AG20443 (cell line): ENCODE measurements at regions not wholly inside any gene's neighbourhood (a gene's known extent, or its start where the extent isn't known, plus 50 kb on each side); places are given as distances from the start of the nearest gene placed in this dataset.

Experiments
- DNase-seq: peaks from one replicate; pipeline ENCODE4 v3.0.0; 2012; ENCODE audit warnings: low spot score, mixed read lengths

DNA sequence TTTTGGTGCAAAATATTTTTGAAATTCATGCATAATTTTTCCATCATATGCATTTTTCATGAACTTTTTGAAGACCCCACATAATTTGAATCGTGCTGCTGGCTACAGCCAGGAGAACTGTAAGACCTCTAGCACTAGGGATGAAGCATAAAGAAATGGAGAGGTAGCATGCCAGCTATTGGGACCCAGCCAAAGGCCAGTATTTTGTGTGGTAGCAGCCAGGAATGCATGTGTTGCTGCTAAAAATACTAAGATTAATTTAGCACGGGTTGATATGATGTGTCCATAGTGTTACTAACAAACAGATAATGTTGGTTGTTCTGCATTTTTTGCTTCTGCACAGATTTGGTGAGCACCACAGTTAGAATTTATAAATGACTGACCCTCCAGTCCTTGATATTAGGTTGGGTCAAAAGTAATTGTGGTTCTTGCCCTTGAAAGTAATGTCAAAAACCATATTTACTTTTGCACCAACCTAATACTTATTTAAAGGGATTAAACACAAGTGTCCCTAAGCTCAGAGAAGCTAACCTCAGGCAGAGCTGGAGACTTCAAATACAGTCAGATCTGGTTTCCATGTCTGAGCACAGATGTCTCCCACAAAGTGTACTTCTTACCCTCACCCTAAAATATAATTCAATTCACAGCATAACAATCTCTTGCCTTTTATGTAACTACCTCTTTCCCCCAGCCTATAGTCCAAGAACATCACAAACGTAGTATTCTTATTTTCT, 54.1 kb upstream of the NPSR1 start:
- DNase-seq = no peak
